GM21825 (cell line): ENCODE measurements at regions not wholly inside any gene's neighbourhood (a gene's known extent, or its start where the extent isn't known, plus 50 kb on each side); places are given as distances from the start of the nearest gene placed in this dataset.

Experiments
- ATAC-seq: cut with Tn5 transposase; IDR thresholded peaks from one replicate; pipeline ENCODE4 v1.9.1; 2021; ENCODE audit warnings: mild to moderate bottlenecking, moderate library complexity; ENCODE audit not compliant: unreplicated experiment

DNA sequence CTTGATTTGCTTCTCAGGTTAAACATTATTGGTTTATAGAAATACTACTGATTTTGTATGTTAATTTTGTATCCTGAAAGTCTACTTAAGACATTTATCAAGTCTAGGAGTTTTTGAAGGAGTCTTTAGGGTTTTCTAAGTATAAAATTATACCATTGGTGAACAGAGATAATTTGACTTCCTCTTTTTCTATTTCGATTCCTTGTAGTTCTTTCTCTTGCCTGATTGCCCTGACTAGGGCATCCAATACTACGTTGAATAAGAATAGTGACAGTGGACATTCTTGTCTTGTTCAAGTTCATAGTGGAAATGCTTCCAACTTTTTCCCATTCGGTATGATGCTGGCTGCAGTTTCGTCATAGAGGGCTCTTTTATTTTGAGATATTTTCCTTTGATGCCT, 807.5 kb upstream of the SLC10A2 start:
- no peak for ATAC-seq

DNA sequence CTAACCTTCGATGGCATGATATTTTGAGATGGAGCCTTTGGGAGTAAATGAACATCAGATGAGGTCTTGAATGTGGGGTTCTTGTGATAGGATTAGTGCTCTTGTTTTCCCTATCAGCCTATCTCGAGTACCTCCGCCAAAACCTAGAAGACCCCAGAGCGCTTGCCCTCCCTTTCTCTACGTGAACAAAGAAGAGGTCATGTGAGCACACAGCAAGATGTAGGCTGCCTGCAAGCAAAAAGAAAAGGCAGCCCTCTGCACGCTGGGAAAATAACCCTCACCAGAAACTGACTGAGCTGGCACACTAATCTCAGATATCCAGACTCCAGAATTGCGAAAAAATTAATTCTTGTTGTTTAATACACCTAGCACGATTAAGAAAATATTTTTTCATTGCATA, 799.8 kb upstream of the SLC10A2 start:
- no peak for ATAC-seq

- no peak for ATAC-seq
Measured at GRCh38 chr13:103862525-103862924, 796.3 kb upstream of the SLC10A2 start.

GRCh38 chr13:103859952-103860351, 793.7 kb upstream of the SLC10A2 start:
- ATAC-seq = no peak

GRCh38 chr13:103852036-103852435, 785.8 kb upstream of the SLC10A2 start:
- ATAC-seq = no peak

- no peak for ATAC-seq
Measured at GRCh38 chr13:103844471-103844870, 778.3 kb upstream of the SLC10A2 start.

- ATAC-seq = no peak
Measured at GRCh38 chr13:103839460-103839859, 773.2 kb upstream of the SLC10A2 start.

- ATAC-seq = no peak
Measured at GRCh38 chr13:103835052-103835451, 768.8 kb upstream of the SLC10A2 start.

DNA sequence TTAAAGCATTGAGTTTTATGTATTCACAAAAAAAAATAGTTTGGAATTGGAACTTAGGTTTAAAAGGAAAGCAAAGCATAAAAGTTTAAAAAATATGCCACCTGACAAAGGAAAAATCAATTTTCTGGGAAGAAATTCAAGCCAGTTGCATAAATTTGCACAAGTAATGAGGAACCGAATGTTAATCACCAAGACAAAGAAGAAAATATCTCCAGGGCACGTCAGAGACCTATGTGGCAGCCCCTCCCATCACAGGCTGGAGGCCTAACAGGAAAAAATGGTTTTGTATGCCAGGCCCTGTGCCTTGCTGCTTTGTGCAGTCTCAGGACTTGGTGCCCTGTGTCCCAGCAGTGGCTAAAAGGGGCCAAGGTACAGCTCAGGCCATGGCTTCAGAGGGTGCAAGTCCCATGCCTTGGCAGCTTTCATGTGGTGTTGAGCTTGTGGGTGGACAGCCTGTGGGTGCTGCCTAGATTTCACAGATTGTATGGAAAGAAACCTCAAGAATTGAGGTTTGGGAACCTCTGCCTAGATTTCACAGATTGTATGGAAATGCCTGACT, 767.2 kb upstream of the SLC10A2 start:
- ATAC-seq = no peak

GRCh38 chr13:103815619-103816018, 749.4 kb upstream of the SLC10A2 start:
- ATAC-seq = no peak

GRCh38 chr13:103812971-103813370, 746.8 kb upstream of the SLC10A2 start:
- ATAC-seq = no peak

GRCh38 chr13:103812558-103812957, 746.3 kb upstream of the SLC10A2 start:
- no peak for ATAC-seq

DNA sequence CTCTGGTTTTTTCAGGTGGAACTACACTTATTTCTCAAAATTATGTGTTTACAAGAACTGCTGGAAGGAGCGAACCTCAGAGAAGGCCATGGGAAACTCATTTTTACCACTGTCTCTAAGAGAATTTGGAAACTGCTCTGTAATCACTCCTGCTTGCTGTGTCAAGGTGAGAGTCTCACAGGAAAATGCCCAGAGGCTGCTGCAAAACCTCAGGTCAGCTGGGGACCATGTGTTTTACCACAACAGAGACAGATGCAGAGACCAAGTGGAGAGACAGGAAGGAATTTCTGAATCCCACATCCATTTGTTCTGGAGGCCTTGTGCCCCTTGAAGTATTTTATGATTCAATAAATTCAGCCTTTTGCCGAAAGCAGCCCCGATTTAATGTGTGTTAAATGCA, 743.8 kb upstream of the SLC10A2 start:
- ATAC-seq = no peak

DNA sequence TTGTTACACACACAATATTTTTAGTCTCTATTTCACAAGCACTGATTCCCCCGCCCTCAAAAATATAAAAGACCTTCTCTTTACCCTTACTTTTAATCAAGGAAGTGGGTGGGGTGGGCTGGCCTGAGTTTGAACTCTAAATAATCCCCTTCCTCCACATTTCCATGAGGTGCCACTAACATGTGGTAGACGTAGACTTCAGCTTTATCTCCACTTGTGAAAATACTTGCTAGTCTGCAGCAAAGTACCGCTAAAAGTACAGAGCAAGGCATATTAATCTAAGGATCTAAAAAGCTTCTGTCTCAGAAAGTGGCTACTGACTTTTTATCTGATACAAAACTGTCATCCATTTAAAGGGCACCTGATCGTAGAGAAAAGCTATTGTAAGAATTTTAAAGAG, 739.6 kb upstream of the SLC10A2 start:
- no peak for ATAC-seq

DNA sequence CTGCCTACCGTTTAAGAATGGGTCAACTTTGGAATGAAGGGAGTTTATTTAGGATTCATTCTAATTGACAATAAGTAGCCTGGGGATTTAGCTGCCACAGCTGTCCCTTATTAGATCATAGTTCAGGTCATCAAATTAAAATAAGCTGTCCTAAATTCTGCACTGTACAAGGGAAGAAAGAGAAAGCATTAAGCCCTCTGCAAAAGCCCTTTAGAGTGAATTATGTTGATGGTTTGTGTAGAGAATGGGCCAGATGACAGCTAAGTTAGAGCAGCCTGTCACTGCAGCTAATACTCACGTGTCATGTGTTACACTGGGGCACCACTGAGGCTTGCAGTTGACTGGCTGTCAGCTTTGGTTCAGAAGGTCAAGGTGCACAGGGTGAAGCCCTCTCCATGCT, 737.1 kb upstream of the SLC10A2 start:
- ATAC-seq = no peak

GRCh38 chr13:103799028-103799427, 732.8 kb upstream of the SLC10A2 start:
- ATAC-seq = no peak

DNA sequence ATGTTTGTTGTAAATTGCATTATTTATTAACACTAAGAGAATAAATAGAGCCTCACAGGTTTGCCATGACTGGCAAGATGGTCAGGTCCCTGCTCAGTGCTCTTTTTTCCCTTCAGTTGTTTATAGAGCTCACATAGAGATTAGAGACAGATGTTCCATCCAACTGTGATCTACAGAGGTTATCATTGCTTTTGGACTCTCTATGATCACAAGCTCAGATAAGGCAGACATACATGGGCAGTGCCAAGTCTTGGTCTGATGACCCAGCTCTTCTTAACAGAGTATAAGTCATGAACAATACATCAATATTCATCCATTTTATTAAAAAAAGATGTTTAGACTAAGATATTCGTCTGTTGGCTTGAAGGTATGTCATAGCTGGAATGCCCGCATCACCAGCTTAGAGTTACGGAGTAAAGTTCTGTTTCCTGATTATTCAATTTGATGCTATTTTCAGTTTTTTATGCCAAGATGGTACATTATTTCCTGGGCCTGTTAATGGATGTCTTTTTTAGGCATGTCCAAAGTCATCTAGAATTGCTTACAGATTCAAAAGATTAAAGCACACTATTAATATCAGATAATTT, 729.8 kb upstream of the SLC10A2 start:
- no peak for ATAC-seq

- ATAC-seq = no peak
Measured at GRCh38 chr13:103794526-103794925, 728.3 kb upstream of the SLC10A2 start.

GRCh38 chr13:103788061-103788652, 721.9 kb upstream of the SLC10A2 start:
- ATAC-seq = no peak

DNA sequence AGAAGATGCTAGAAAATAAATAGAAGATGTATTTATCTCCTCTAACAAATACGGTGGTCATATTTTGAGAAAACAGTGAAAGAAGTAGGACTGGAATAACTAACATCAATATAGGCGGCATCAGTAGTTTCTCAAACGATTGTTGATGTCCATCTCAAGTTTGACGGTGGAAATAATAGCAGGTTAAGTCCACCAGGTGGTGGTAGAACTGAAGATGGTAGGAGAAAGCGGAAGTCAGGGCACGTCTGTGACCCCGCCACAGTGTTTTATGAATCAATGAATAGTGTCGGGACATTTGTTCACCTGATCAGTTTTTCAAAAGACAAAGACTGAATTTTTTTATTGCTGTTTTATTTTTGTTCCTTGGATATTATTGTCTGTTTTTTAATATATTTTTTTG, 706.4 kb upstream of the SLC10A2 start:
- ATAC-seq = no peak

DNA sequence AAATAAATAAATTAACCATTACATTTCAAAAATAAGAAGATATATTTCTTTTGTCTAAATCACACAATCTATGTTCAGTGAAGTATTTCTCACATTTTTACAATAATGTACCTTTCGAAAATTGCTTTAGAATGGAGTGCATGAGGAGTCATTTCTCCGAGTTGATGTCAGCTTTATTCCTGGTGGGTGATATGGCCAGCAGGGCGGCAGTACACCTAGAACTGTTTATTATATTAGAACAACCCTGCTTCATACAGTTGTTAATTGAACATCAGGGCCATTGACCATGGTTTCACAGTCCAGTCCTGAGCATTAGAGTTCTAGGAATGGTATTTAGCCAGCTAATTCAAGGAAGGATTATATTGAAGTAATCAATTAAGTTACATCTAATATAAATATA, 696.3 kb upstream of the SLC10A2 start:
- no peak for ATAC-seq

DNA sequence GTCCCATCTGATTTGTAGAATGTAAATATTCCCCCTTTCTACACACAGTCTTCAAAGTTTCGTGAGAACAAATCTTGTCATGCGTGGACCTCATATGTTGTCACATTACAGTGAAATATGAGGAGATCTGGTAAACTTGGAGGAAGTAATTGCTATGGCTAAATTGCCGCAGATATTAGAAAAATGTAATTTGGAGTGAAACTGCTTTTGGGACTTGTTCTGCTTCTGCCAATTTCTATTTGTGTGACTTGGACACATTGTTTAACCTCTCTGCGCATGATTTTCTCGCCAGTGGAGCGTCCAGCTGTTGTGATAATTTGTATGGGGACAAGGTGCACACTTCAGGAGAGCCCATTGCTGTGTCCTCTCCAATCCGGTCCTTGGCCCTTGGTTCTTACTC, 693.1 kb upstream of the SLC10A2 start:
- ATAC-seq = no peak

DNA sequence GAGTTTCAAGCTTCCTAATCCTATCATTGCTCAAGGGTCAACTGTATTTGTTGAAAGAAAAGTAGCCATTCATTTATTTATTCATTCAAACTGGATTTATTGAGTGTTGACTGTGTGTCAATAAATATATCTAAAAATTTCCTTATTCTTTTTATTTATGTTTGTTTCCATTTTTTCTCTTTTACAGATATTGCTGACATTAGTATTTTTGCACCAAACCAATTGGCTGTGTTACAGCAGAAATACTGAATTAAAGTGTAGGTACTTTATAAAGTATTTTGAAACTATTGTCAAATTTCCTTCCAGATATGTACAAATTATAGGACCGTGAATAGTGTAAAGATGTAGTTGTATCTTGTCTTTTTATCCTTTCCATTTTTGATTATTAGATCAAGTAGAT, 692.0 kb upstream of the SLC10A2 start:
- ATAC-seq = no peak
